Adrenal gland (tissue), 9 donors: ENCODE measurements at regions not wholly inside any gene's neighbourhood (a gene's known extent, or its start where the extent isn't known, plus 50 kb on each side); places are given as distances from the start of the nearest gene placed in this dataset.

Source experiments
- DNase-seq, 7 donors: peaks; one replicate each; pipeline ENCODE4 v3.0.0-alpha.2; 2019 to 2020
- H3K27ac ChIP-seq, 5 donors: fragments of 200-600 bp; sonication (generic) in 4 of 5; 1 replicate in 3 of 5; 2 replicates in 2 of 5; pipeline versions ENCODE4 v1.5.1 to v1.8.0; 2016 to 2020; ENCODE audit warnings: mild to moderate bottlenecking in 1 of 5
- H3K27me3 ChIP-seq: fragments of 200-600 bp; 2 replicates; pipeline ENCODE4 v1.8.0; 2021
- H3K36me3 ChIP-seq, 2 donors: fragments of 200-600 bp; replicated peaks in 1 of 2; 1 replicate in 1 of 2; 2 replicates in 1 of 2; pipeline versions ENCODE4 v1.5.1 to v1.8.0; 2018 to 2022
- H3K4me1 ChIP-seq, 2 donors: fragments of 200-600 bp; replicated peaks in 1 of 2; 1 replicate in 1 of 2; 2 replicates in 1 of 2; pipeline versions ENCODE4 v1.5.1 to v1.8.0; 2018 to 2021
- H3K4me3 ChIP-seq, 4 donors: fragments of 200-600 bp; sonication (generic) in 3 of 4; one replicate each; pipeline ENCODE4 v1.5.1; 2016 to 2018
- H3K9me3 ChIP-seq, 3 donors: fragments of 200-600 bp; sonication (generic) in 1 of 3; replicated peaks in 1 of 3; 1 replicate in 2 of 3; 2 replicates in 1 of 3; pipeline versions ENCODE4 v1.5.1 to v1.8.0; 2016 to 2021
- CTCF ChIP-seq, 6 experiments: fragments of 450-650 bp in 4 of 6; fragments of 200-600 bp in 2 of 6; sonication (generic) in 1 of 6; IDR thresholded peaks; 1 replicate in 5 of 6; 2 replicates in 1 of 6; pipeline versions ENCODE4 v1.5.1 to v1.8.0; 2016 to 2021; ENCODE audit warnings: antibody characterized with exemption in 6 of 6, mild to moderate bottlenecking in 2 of 6, moderate library complexity in 1 of 6
- POLR2A ChIP-seq, 2 donors: fragments of 450-650 bp; IDR thresholded peaks; one replicate each; pipeline ENCODE4 v1.6.1; 2017; ENCODE audit warnings: antibody characterized with exemption in 2 of 2, mild to moderate bottlenecking in 2 of 2, moderate library complexity in 1 of 2
- WGBS, 4 donors: extraction: QIAGEN DNeasy Blood & Tissue Kit in 2 of 4; methylation state at CpG; one replicate each; pipeline versions ENCODE4 v1.1.5 to v1.1.7; 2013 to 2017; 5-methylcytosine and 5-hydroxymethylcytosine counted together
- intact Hi-C, 2 donors: fragments of 100-400 bp; cut with DNase I; formaldehyde crosslinking; loops; one replicate each; pipeline versions ENCODE4 v1.14.1 to v1.15.0; 2022 to 2023
- donor health status: healthy with polysubstance abuse.
- donor health status: Bipolar disorder and iron deficiency.
- donor health status: DM: yes; HTN: yes; CAD: no.
- donor health status: DM: no; HTN: no; CAD: no.
- donor health status: DM: no; HTN: no; CAD: no.

- no peak for DNase-seq
- intact Hi-C loops, result no loop called here
- TF ChIP-seq POLR2A (IDR thresholded peaks at IDR 0.05), result no peak
- no peak for TF ChIP-seq CTCF (IDR thresholded peaks at IDR 0.05)
- Histone ChIP-seq H3K36me3 (no peaks in the 10 kb centered on the region), H3K27ac (no peak overlapping the region), H3K27me3 (no peaks in the 10 kb centered on the region), H3K4me3 (no peak overlapping the region), H3K9me3 (no peaks in the 10 kb centered on the region), H3K4me1 (no peaks in the 10 kb centered on the region)
- WGBS, 4 donors, result 66 to 76% (median 72%) methylated on average over 2 of the region's 2 CpGs
Observed at GRCh38 chr14:44361083-44361482, 146.0 kb downstream of the FSCB start.

- H3K9me3 ChIP-seq, result no peaks in the 10 kb centered on the region
- 83 to 89% (median 86%) methylated on average over 3 of the region's 3 CpGs for WGBS, 4 donors
- H3K27me3 ChIP-seq, result no peaks in the 10 kb centered on the region
- no peak for TF ChIP-seq POLR2A (IDR thresholded peaks at IDR 0.05)
- TF ChIP-seq CTCF (IDR thresholded peaks at IDR 0.05), result no peak
- intact Hi-C loops, result no loop called here
- H3K36me3 ChIP-seq, result no peaks in the 10 kb centered on the region
- DNase-seq, result no peak
- H3K27ac ChIP-seq, result no peak overlapping the region
- H3K4me3 ChIP-seq, result no peak overlapping the region
- no peaks in the 10 kb centered on the region for H3K4me1 ChIP-seq
Observed at GRCh38 chr14:44353805-44354204, 153.3 kb downstream of the FSCB start.

GRCh38 chr14:44352201-44352600 lies 154.9 kb downstream of the FSCB start:
- Histone ChIP-seq H3K27ac (no peak overlapping the region), H3K4me3 (no peak overlapping the region), H3K4me1 (no peaks in the 10 kb centered on the region), H3K9me3 (no peaks in the 10 kb centered on the region), H3K27me3 (no peaks in the 10 kb centered on the region), H3K36me3 (no peaks in the 10 kb centered on the region)
- TF ChIP-seq CTCF (IDR thresholded peaks at IDR 0.05), result no peak
- TF ChIP-seq POLR2A (IDR thresholded peaks at IDR 0.05), result no peak
- intact Hi-C loops, result no loop called here
- WGBS, 4 donors, result 67 to 90% (median 83%) methylated on average over 1 of the region's 1 CpG
- DNase-seq, result no peak

GRCh38 chr14:44347316-44347715 lies 159.8 kb downstream of the FSCB start:
- Histone ChIP-seq H3K9me3 (no peaks in the 10 kb centered on the region), H3K36me3 (no peaks in the 10 kb centered on the region), H3K27me3 (no peaks in the 10 kb centered on the region), H3K27ac (no peak overlapping the region), H3K4me1 (no peaks in the 10 kb centered on the region), H3K4me3 (no peak overlapping the region)
- TF ChIP-seq POLR2A (IDR thresholded peaks at IDR 0.05) (no peak), CTCF (IDR thresholded peaks at IDR 0.05) (no peak)
- no peak for DNase-seq
- 25 to 46% (median 30%) methylated on average over 1 of the region's 1 CpG for WGBS, 4 donors
- intact Hi-C loops, result no loop called here
